ENCODE measurements at regions not wholly inside any gene's neighbourhood (a gene's known extent, or its start where the extent isn't known, plus 50 kb on each side); places are given as distances from the start of the nearest gene placed in this dataset.

DNA sequence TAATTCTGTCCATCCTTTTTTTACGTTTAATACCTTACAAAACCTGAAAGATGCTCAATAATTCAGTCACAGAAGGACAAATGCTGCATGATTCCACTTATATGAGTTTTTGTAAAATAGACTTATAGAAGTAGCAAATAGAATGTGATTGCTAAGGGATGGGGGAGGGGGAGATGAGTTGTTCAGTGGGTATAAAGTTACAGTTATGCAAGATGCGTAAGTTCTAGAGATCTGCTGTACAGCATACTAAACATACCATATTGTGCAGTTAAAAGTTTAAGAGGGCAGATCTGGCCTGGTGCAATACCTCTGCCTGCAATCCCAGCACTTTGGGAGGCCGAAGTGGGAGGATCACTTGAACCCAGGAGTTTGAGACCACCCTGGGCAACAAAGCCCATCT is 78.8 kb downstream of the TET3 start:
- H3K79me2 ChIP-seq (ENCODE audit: control insufficient read depth in 1 of 2, insufficient read depth in 2 of 2, low read length in 2 of 2): peaks cover 0 to 16% of the 10 kb centered on the region in 2 experiments; a peak in 2 of 4 replicates
- no peak overlapping the region for H3K23ac ChIP-seq (ENCODE audit: insufficient read length)
- H3K79me1 ChIP-seq (ENCODE audit: low read depth, low read length): peaks cover 4% of the 10 kb centered on the region; the same call in 1 of the 2 replicates
- H3K4me3 ChIP-seq (ENCODE audit: extremely low read depth in 1 of 4, insufficient read depth in 2 of 4, low read depth in 3 of 4, low read length in 4 of 4): no peak overlapping the region
- no peak overlapping the region for H2BK12ac ChIP-seq (ENCODE audit: low read depth, low read length)
- DNase-seq (ENCODE audit: low read depth in 1 of 2, low spot score in 2 of 2): no peak
- no peaks in the 10 kb centered on the region for H4K20me1 ChIP-seq (replicated peaks in 1 of 2; ENCODE audit: control insufficient read depth in 1 of 2, insufficient read depth in 2 of 2, low read length in 2 of 2)
- H2BK20ac ChIP-seq (ENCODE audit: low read length): no peak overlapping the region
- H3K36me3 ChIP-seq (ENCODE audit: control insufficient read depth in 2 of 4, insufficient read depth in 4 of 4, low read length in 3 of 4): peaks cover 0 to 7% (median 0%) of the 10 kb centered on the region in 4 experiments; a peak in 2 of 8 replicates
- H3K14ac ChIP-seq (ENCODE audit: insufficient read length): no peak overlapping the region
- FAIRE-seq: no peak
- H4K91ac ChIP-seq (replicated peaks; ENCODE audit: insufficient read length, low read length): no peak overlapping the region
- H3K4ac ChIP-seq (replicated peaks; ENCODE audit: insufficient read length, low read depth, low read length): no peak overlapping the region
- no peak overlapping the region for H3K18ac ChIP-seq (ENCODE audit: extremely low read depth, low read length)
- no peak overlapping the region for H3K27ac ChIP-seq (ENCODE audit: low read depth, low read length)
- H4K8ac ChIP-seq (ENCODE audit: extremely low read depth, insufficient read depth, low read length): no peak overlapping the region
- 91% methylated on average over 3 of the region's 3 CpGs; no CpG with 5 or more reads in 1 of the 2 experiments for WGBS, 2 experiments (ENCODE audit: extremely low coverage in 1 of 2, insufficient coverage in 1 of 2, insufficient read length in 1 of 2, insufficient replicate concordance in 2 of 2, low coverage in 1 of 2, low lambda C conversion rate in 2 of 2, missing lambda C conversion rate in 1 of 2)
- no peak overlapping the region for H3K4me2 ChIP-seq (ENCODE audit: insufficient read depth in 1 of 2, low read depth in 2 of 2, low read length in 2 of 2)
- no peak overlapping the region for H2BK5ac ChIP-seq (ENCODE audit: low read depth, low read length)
- H3K9me3 ChIP-seq (ENCODE audit: insufficient read depth in 2 of 2, low read depth in 1 of 2, low read length in 1 of 2): no peaks in the 10 kb centered on the region; a peak in 1 of 4 replicates
- no peaks in the 10 kb centered on the region for H3K23me2 ChIP-seq (ENCODE audit: low read depth, low read length)
- H2AFZ ChIP-seq (ENCODE audit: low read length): no peak overlapping the region
- H3K9ac ChIP-seq (replicated peaks in 1 of 4; ENCODE audit: extremely low read depth in 1 of 4, low read depth in 3 of 4, low read length in 3 of 4): no peak overlapping the region
- no peak overlapping the region for H3K56ac ChIP-seq (replicated peaks; ENCODE audit: insufficient read length, low read depth, low read length)
- CTCF ChIA-PET (ENCODE audit: partially characterized antibody): interaction anchor here (0.6 kb wide), 1 partner anchor 186 kb away, joined by 3 read pairs; no protein-coding TSS in a partner anchor
- POLR2A ChIA-PET (ENCODE audit: partially characterized antibody): interaction anchor here (0.7 kb wide), 1 partner anchor 16 kb away, joined by 3 read pairs; no protein-coding TSS in a partner anchor
- H3K27me3 ChIP-seq (replicated peaks in 1 of 4; ENCODE audit: control insufficient read depth in 3 of 4, extremely low read depth in 1 of 4, insufficient read depth in 3 of 4, low read length in 3 of 4): no peaks in the 10 kb centered on the region
- H3K4me1 ChIP-seq (replicated peaks in 1 of 4; ENCODE audit: control insufficient read depth in 3 of 4, insufficient read depth in 4 of 4, low read length in 3 of 4): no peaks in the 10 kb centered on the region
- no peak overlapping the region for H2BK120ac ChIP-seq (replicated peaks; ENCODE audit: low read depth, low read length)
- H4K5ac ChIP-seq (ENCODE audit: insufficient read length, low read depth, low read length): no peak overlapping the region
- no peak overlapping the region for H2AK5ac ChIP-seq (ENCODE audit: low read depth, low read length)
- H2BK15ac ChIP-seq (ENCODE audit: low read length): no peak overlapping the region
- no peak for TF ChIP-seq FOSL1 (IDR thresholded peaks at IDR 0.05; ENCODE audit: insufficient read depth, low read depth, low read length)
- TF ChIP-seq EGR1 (IDR thresholded peaks at IDR 0.05; ENCODE audit: borderline replicate concordance, low read depth, low read length): no peak
- TF ChIP-seq EP300 (IDR thresholded peaks at IDR 0.05; ENCODE audit: borderline replicate concordance in 1 of 2, low read depth in 2 of 2, low read length in 2 of 2): no peak
- no peak for TF ChIP-seq SRF (IDR thresholded peaks at IDR 0.05; ENCODE audit: low read depth, low read length)
- no peak for TF ChIP-seq TBP (IDR thresholded peaks at IDR 0.05; ENCODE audit: low read depth, low read length)
- no peak for TF ChIP-seq KDM1A (IDR thresholded peaks at IDR 0.05; ENCODE audit: borderline replicate concordance, low read length)
- TF ChIP-seq TEAD4 (IDR thresholded peaks at IDR 0.05; ENCODE audit: low read depth, low read length): no peak
- TF ChIP-seq SIN3A (conservative IDR thresholded peaks at IDR 0.05 in 1 of 2, IDR thresholded peaks at IDR 0.05 in 1 of 2; ENCODE audit: low read depth in 1 of 2, low read length in 2 of 2): no peak
- no peak for TF ChIP-seq JUN (IDR thresholded peaks at IDR 0.05; ENCODE audit: low read depth, low read length)
- no peak for TF ChIP-seq MAFK (IDR thresholded peaks at IDR 0.05; ENCODE audit: low read depth, low read length)
- TF ChIP-seq SP4 (IDR thresholded peaks at IDR 0.05; ENCODE audit: low read length): no peak
- TF ChIP-seq, protein P1, sequence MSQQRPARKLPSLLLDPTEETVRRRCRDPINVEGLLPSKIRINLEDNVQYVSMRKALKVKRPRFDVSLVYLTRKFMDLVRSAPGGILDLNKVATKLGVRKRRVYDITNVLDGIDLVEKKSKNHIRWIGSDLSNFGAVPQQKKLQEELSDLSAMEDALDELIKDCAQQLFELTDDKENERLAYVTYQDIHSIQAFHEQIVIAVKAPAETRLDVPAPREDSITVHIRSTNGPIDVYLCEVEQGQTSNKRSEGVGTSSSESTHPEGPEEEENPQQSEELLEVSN (IDR thresholded peaks at IDR 0.05): no peak
- TF ChIP-seq RBBP5 (IDR thresholded peaks at IDR 0.05; ENCODE audit: borderline replicate concordance, low read depth, low read length): no peak
- no peak for TF ChIP-seq BRCA1 (IDR thresholded peaks at IDR 0.05; ENCODE audit: low read depth, low read length)
